Right lobe of liver (tissue), 4 donors: ENCODE measurements at regions not wholly inside any gene's neighbourhood (a gene's known extent, or its start where the extent isn't known, plus 50 kb on each side); places are given as distances from the start of the nearest gene placed in this dataset.

Experiments used
- POLR2A ChIP-seq: fragments of 450-650 bp; IDR thresholded peaks from one replicate; pipeline ENCODE4 v1.6.1; 2017; ENCODE audit warnings: antibody characterized with exemption, mild to moderate bottlenecking
- TF ChIP-seq, protein P1 (sequence below), 4 donors: fragments of 200-600 bp in 3 of 4; fragments of 450-650 bp in 1 of 4; IDR thresholded peaks; one replicate each; pipeline versions ENCODE4 v1.5.1 to v1.8.0; 2016 to 2022; ENCODE audit warnings: antibody characterized with exemption in 4 of 4, mild to moderate bottlenecking in 2 of 4
- donor health status: DM: no; HTN: no; CAD: no.
- donor health status: DM: no; HTN: no; CAD: no.
- donor health status: DM: no; HTN: yes; CAD: no.

DNA sequence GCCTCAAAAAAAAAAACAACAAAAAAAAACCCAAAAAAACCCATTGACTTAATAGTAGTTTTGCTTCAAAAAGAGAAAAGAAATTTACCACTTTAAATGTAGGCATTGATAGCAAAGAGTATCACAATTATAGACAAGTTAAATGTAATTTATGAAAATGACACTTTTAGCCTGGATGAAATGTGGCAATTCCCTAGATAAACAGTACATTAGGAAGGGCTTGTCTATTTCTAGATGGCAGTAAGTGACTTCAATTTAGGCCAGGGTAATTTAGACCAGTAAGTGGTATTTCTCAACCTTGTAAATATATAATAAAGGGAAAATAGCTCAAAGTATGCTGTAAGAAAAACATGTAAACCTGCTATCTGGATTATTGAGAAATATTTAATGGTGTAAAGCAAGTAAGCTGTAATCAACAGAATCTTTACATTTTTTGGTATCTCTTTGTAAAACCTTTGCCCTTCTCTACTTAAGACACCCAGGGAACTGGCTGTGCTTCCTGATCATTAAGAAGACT, 103.7 kb upstream of the RAPGEF2 start:
- TF ChIP-seq, protein P1, sequence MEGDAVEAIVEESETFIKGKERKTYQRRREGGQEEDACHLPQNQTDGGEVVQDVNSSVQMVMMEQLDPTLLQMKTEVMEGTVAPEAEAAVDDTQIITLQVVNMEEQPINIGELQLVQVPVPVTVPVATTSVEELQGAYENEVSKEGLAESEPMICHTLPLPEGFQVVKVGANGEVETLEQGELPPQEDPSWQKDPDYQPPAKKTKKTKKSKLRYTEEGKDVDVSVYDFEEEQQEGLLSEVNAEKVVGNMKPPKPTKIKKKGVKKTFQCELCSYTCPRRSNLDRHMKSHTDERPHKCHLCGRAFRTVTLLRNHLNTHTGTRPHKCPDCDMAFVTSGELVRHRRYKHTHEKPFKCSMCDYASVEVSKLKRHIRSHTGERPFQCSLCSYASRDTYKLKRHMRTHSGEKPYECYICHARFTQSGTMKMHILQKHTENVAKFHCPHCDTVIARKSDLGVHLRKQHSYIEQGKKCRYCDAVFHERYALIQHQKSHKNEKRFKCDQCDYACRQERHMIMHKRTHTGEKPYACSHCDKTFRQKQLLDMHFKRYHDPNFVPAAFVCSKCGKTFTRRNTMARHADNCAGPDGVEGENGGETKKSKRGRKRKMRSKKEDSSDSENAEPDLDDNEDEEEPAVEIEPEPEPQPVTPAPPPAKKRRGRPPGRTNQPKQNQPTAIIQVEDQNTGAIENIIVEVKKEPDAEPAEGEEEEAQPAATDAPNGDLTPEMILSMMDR (IDR thresholded peaks at IDR 0.05) = no peak
- no peak for TF ChIP-seq POLR2A
